GDM1 (cell line): ENCODE measurements at regions not wholly inside any gene's neighbourhood (a gene's known extent, or its start where the extent isn't known, plus 50 kb on each side); places are given as distances from the start of the nearest gene placed in this dataset.
"Not testable (repeated sequence)": the region's sequence is repeated elsewhere in the genome, so short reads cannot be mapped to it uniquely, and the experiment has no call there.

Experiments
- DNase-seq: peaks from one replicate; lab custom pipeline; 2025; lab: John Stamatoyannopoulos, UW

- no peak for DNase-seq
These were observed 55.1 kb downstream of the ID4 start for GRCh38 chr6:19892260-19892659.

- DNase-seq, result no peak
These were observed 58.9 kb downstream of the ID4 start for GRCh38 chr6:19895866-19896692.

- DNase-seq, result no peak
These were observed 59.5 kb downstream of the ID4 start for GRCh38 chr6:19896693-19897010.

GRCh38 chr6:19898141-19898740 lies 61.1 kb downstream of the ID4 start:
- no peak for DNase-seq

- no peak for DNase-seq
These were observed 65.0 kb downstream of the ID4 start for GRCh38 chr6:19902201-19902600.

GRCh38 chr6:19904408-19904807 lies 67.2 kb downstream of the ID4 start:
- not testable (repeated sequence) for DNase-seq

- no peak for DNase-seq
These were observed 68.4 kb downstream of the ID4 start for GRCh38 chr6:19905584-19905983.

- no peak for DNase-seq
These were observed 69.0 kb downstream of the ID4 start for GRCh38 chr6:19906171-19906570.

GRCh38 chr6:19911223-19911622 lies 74.1 kb downstream of the ID4 start:
- no peak for DNase-seq

- DNase-seq, result no peak
These were observed 81.3 kb downstream of the ID4 start for GRCh38 chr6:19918436-19918835.

- DNase-seq, result no peak
These were observed 84.6 kb downstream of the ID4 start for GRCh38 chr6:19921786-19922185.

GRCh38 chr6:19925533-19925932 lies 88.4 kb downstream of the ID4 start:
- DNase-seq, result no peak

GRCh38 chr6:19928461-19928860 lies 91.3 kb downstream of the ID4 start:
- DNase-seq, result no peak

GRCh38 chr6:19929312-19929711 lies 92.1 kb downstream of the ID4 start:
- no peak for DNase-seq

- DNase-seq, result no peak
These were observed 97.9 kb downstream of the ID4 start for GRCh38 chr6:19934996-19935591.

- DNase-seq, result not testable (repeated sequence)
These were observed 102.2 kb downstream of the ID4 start for GRCh38 chr6:19939321-19939720.

GRCh38 chr6:19939926-19940325 lies 102.8 kb downstream of the ID4 start:
- not testable (repeated sequence) for DNase-seq

- no peak for DNase-seq
These were observed 105.9 kb downstream of the ID4 start for GRCh38 chr6:19943042-19943441.

GRCh38 chr6:19945843-19946358 lies 108.7 kb downstream of the ID4 start:
- DNase-seq, result no peak

GRCh38 chr6:19949155-19949554 lies 112.0 kb downstream of the ID4 start:
- no peak for DNase-seq

- DNase-seq, result no peak
These were observed 126.9 kb downstream of the ID4 start for GRCh38 chr6:19964115-19964514.

- no peak for DNase-seq
These were observed 131.0 kb downstream of the ID4 start for GRCh38 chr6:19968201-19968600.

GRCh38 chr6:19972221-19972620 lies 135.1 kb downstream of the ID4 start:
- DNase-seq, result no peak
